Tibial artery (tissue), 4 donors: ENCODE measurements at regions not wholly inside any gene's neighbourhood (a gene's known extent, or its start where the extent isn't known, plus 50 kb on each side); places are given as distances from the start of the nearest gene placed in this dataset.

Source experiments
- DNase-seq, 2 donors: peaks; one replicate each; pipeline ENCODE4 v3.0.0-alpha.2; 2019
- H3K27ac ChIP-seq, 2 donors: fragments of 200-600 bp; sonication (generic) in 1 of 2; 1 replicate in 1 of 2; 2 replicates in 1 of 2; pipeline ENCODE4 v1.5.1; 2018 to 2019; ENCODE audit warnings: mild to moderate bottlenecking in 1 of 2
- H3K27me3 ChIP-seq, 2 donors: fragments of 200-600 bp; sonication (generic) in 1 of 2; one replicate each; pipeline versions ENCODE4 v1.5.1 to v1.6.0; 2016 to 2019
- H3K36me3 ChIP-seq, 3 donors: fragments of 200-600 bp; sonication (generic) in 2 of 3; one replicate each; pipeline ENCODE4 v1.5.1; 2016 to 2019; ENCODE audit warnings: mild to moderate bottlenecking in 2 of 3
- H3K4me1 ChIP-seq, 4 donors: fragments of 200-600 bp; sonication (generic) in 2 of 4; 1 replicate in 3 of 4; 2 replicates in 1 of 4; pipeline ENCODE4 v1.5.1; 2016 to 2019
- H3K4me3 ChIP-seq, 2 donors: fragments of 200-600 bp; sonication (generic) in 1 of 2; 1 replicate in 1 of 2; 2 replicates in 1 of 2; pipeline ENCODE4 v1.5.1; 2018 to 2019; ENCODE audit warnings: mild to moderate bottlenecking in 2 of 2
- H3K9me3 ChIP-seq, 3 donors: fragments of 200-600 bp; sonication (generic) in 1 of 3; one replicate each; pipeline ENCODE4 v1.5.1; 2016 to 2019
- CTCF ChIP-seq, 2 experiments: fragments of 200-600 bp in 1 of 2; fragments of 450-650 bp in 1 of 2; IDR thresholded peaks; one replicate each; pipeline ENCODE4 v1.5.1; 2017 to 2019; ENCODE audit warnings: antibody characterized with exemption in 2 of 2, mild to moderate bottlenecking in 1 of 2, moderate library complexity in 1 of 2
- intact Hi-C: fragments of 100-400 bp; cut with DNase I; formaldehyde crosslinking; loops from one replicate; pipeline ENCODE4 v1.15.0; 2023; ENCODE audit warnings: low total_unique reads

DNA sequence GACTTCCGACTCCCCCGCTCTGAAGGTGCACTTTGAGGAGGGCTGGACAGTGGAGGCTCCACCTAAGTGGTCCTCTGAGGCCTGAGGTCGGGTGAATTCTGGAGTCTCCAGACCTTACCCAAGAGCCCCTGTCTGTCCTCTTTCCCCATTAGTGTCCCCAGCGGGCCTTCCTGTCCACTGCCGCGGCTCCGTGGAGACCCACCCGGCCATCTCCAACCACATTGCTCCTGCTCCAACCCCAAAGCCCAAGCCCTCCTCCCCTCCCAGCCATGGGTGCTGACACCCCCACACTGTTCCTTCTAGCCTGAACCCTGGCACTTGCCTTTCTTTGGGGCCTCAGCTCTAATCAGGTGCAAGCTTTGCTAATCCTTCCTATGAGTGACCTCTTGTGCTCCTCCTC, 283.1 kb upstream of the TNRC6C start:
- peak in 1 of 2 donors; percentile 34 for DNase-seq
- H3K27ac ChIP-seq: no peak overlapping the region
- peaks cover 0 to 15% (median 6%) of the 10 kb centered on the region in 4 donors for H3K4me1 ChIP-seq
- no peak overlapping the region for H3K4me3 ChIP-seq
- H3K36me3 ChIP-seq: no peaks in the 10 kb centered on the region
- H3K27me3 ChIP-seq: peaks cover 0 to 26% of the 10 kb centered on the region in 2 donors
- H3K9me3 ChIP-seq: no peaks in the 10 kb centered on the region
- no peak for TF ChIP-seq CTCF (IDR thresholded peaks at IDR 0.05)
- intact Hi-C loops: no loop called here

- intact Hi-C loops: no loop called here
- TF ChIP-seq CTCF (IDR thresholded peaks at IDR 0.05): no peak
Measured at GRCh38 chr17:77675816-77676215, 282.7 kb upstream of the TNRC6C start.

DNA sequence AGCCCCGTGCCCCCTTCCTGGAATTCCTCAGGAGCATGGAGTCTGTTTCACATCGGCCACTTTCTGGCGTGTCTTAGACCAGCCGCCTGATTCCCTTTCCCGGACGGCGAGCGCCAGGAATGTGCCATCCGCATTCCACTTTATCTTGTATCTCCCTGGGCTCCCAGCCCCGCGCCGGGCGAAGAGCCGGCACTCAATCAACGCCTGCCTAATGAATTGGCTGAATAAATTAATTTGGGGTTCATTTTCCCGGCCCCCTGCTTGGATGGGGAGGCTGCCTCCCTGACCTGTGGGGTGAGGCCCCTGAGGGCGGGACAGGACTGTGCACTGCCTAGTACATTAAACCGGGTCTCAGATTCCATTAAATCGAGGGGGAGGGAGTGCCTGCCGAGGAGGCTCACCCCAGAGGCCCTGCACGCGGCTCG, 282.3 kb upstream of the TNRC6C start:
- H3K27ac ChIP-seq: no peak overlapping the region
- H3K27me3 ChIP-seq: peaks cover 0 to 26% of the 10 kb centered on the region in 2 donors
- intact Hi-C loops: no loop called here
- H3K4me3 ChIP-seq: no peak overlapping the region
- TF ChIP-seq CTCF (IDR thresholded peaks at IDR 0.05): no peak
- peak in 1 of 2 donors; percentile 49 for DNase-seq
- peaks cover 0 to 15% (median 6%) of the 10 kb centered on the region in 4 donors for H3K4me1 ChIP-seq
- no peaks in the 10 kb centered on the region for H3K36me3 ChIP-seq
- no peaks in the 10 kb centered on the region for H3K9me3 ChIP-seq

More at GRCh38 chr17:77675816-77676215, 282.7 kb upstream of the TNRC6C start:
- H3K4me1 ChIP-seq: peaks cover 0 to 15% (median 6%) of the 10 kb centered on the region in 4 donors
- no peak overlapping the region for H3K4me3 ChIP-seq
- peaks cover 0 to 26% of the 10 kb centered on the region in 2 donors for H3K27me3 ChIP-seq
- H3K36me3 ChIP-seq: no peaks in the 10 kb centered on the region
- H3K9me3 ChIP-seq: no peaks in the 10 kb centered on the region
- DNase-seq: peak in 1 of 2 donors; percentile 55
- no peak overlapping the region for H3K27ac ChIP-seq

DNA sequence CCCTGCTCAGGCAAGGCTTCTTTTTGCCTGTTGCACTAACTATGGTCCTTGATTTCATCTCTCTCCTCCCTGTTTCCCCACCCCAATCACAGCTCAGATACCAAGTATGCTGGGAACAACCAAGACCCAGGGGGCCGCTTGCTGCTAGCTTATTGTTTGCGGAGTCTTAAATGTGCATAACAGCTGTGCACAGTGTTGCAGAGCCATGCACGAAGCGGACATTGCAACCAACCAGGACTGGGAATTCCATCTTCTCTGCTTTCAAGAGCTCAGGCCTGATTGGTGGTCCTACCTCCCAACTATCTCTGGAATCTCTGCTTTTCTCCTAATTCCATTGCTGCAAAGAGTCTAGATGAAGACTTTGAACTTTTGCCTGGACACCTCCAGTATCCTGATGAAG, 281.3 kb upstream of the TNRC6C start:
- DNase-seq: peak in 1 of 2 donors; percentile 38
- TF ChIP-seq CTCF (IDR thresholded peaks at IDR 0.05): no peak
- intact Hi-C loops: no loop called here
- H3K27ac ChIP-seq: no peak overlapping the region
- no peaks in the 10 kb centered on the region for H3K9me3 ChIP-seq
- no peaks in the 10 kb centered on the region for H3K36me3 ChIP-seq
- H3K4me3 ChIP-seq: no peak overlapping the region
- peaks cover 0 to 26% of the 10 kb centered on the region in 2 donors for H3K27me3 ChIP-seq
- H3K4me1 ChIP-seq: peaks cover 0 to 15% (median 6%) of the 10 kb centered on the region in 4 donors

DNA sequence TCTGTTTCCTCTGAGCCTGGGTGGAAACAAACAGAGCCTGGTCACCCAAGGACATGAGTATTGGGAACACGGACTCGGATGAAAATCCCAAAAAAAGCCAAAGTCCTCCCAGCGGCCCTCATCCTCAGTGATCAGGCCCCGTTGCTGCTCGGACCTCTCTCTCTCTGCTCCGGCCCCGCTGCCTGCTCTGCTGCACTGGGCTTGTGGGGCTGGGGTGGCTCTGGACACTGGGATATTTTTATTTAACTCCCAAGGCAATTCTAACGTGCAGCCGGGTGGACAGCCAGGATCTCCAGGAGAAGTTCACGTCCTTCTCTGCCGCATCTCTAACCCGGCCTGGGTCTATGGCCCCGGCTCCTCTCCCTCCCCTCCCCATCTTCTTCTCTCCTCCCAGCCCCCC, 280.9 kb upstream of the TNRC6C start:
- H3K9me3 ChIP-seq: no peaks in the 10 kb centered on the region
- intact Hi-C loops: no loop called here
- peak in 1 of 2 donors; percentile 60 for DNase-seq
- H3K27me3 ChIP-seq: peaks cover 0 to 26% of the 10 kb centered on the region in 2 donors
- no peak overlapping the region for H3K4me3 ChIP-seq
- TF ChIP-seq CTCF (IDR thresholded peaks at IDR 0.05): no peak
- H3K4me1 ChIP-seq: peaks cover 0 to 15% (median 6%) of the 10 kb centered on the region in 4 donors
- H3K36me3 ChIP-seq: no peaks in the 10 kb centered on the region
- H3K27ac ChIP-seq: no peak overlapping the region

DNA sequence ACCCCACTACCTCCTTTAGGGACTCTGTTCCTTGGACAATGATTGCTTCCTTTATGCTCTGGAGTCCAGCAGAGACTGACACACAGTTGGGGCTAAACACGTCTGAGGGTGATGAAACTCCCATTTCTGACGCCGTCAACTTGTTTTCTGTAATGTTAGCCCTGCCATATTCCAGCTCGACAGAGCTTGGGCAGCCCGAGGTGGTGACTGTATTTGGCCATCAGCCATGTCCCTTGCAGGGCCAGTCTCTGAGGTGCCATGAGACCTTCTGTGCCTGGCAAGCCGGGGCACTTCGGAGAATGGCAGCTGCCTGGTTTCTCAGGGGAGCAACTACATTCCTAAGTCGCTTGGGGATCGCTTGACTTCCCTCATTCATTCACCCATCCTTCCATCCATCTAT, 278.9 kb upstream of the TNRC6C start:
- TF ChIP-seq CTCF (IDR thresholded peaks at IDR 0.05): no peak
- Histone ChIP-seq H3K36me3 (no peaks in the 10 kb centered on the region), H3K4me3 (no peak overlapping the region), H3K9me3 (no peaks in the 10 kb centered on the region), H3K27me3 (peaks cover 0 to 26% of the 10 kb centered on the region in 2 donors), H3K4me1 (peaks cover 0 to 15% (median 6%) of the 10 kb centered on the region in 4 donors), H3K27ac (no peak overlapping the region)
- intact Hi-C loops: no loop called here
- DNase-seq: peak in 1 of 2 donors; percentile 73
